GM23248 (cell line): ENCODE measurements at regions not wholly inside any gene's neighbourhood (a gene's known extent, or its start where the extent isn't known, plus 50 kb on each side); places are given as distances from the start of the nearest gene placed in this dataset.

ENCODE experiments used
- DNase-seq: peaks from one replicate; pipeline ENCODE4 v3.0.0-alpha.2; 2015
- H2AFZ ChIP-seq: fragments of 200-600 bp; sonication (generic); 2 replicates; pipeline ENCODE4 v1.6.1; 2016; ENCODE audit warnings: antibody characterized with exemption
- H3F3A ChIP-seq: fragments of 200-600 bp; sonication (generic); 2 replicates; pipeline ENCODE4 v1.6.1; 2016; ENCODE audit warnings: mild to moderate bottlenecking, antibody characterized with exemption, mixed run types; ENCODE audit not compliant: insufficient read depth
- H3K27ac ChIP-seq: fragments of 200-600 bp; sonication (generic); 2 replicates; pipeline ENCODE4 v1.5.1; 2016; ENCODE audit warnings: mild to moderate bottlenecking
- H3K27me3 ChIP-seq: fragments of 200-600 bp; sonication (generic); replicated peaks from 2 replicates; pipeline ENCODE4 v1.6.1; 2016; ENCODE audit warnings: mild to moderate bottlenecking; ENCODE audit not compliant: insufficient read depth
- H3K36me3 ChIP-seq: fragments of 200-600 bp; sonication (generic); 2 replicates; pipeline ENCODE4 v1.6.1; 2016; ENCODE audit warnings: low read depth, mild to moderate bottlenecking
- H3K4me1 ChIP-seq: fragments of 200-600 bp; sonication (generic); 2 replicates; pipeline ENCODE4 v1.6.1; 2016; ENCODE audit warnings: mild to moderate bottlenecking; ENCODE audit not compliant: insufficient read depth
- H3K4me2 ChIP-seq: fragments of 200-600 bp; sonication (generic); one replicate; pipeline ENCODE4 v1.6.1; 2016; ENCODE audit warnings: mild to moderate bottlenecking; ENCODE audit not compliant: unreplicated experiment
- H3K4me3 ChIP-seq: fragments of 200-600 bp; sonication (generic); 2 replicates; pipeline ENCODE4 v1.5.1; 2016; ENCODE audit warnings: mild to moderate bottlenecking
- H3K79me2 ChIP-seq: fragments of 200-600 bp; sonication (generic); 2 replicates; pipeline ENCODE4 v1.6.1; 2016; ENCODE audit warnings: mild to moderate bottlenecking; ENCODE audit not compliant: insufficient read depth
- H3K9ac ChIP-seq: fragments of 200-600 bp; sonication (generic); 2 replicates; pipeline ENCODE4 v1.6.1; 2016; ENCODE audit warnings: mild to moderate bottlenecking
- H3K9me2 ChIP-seq: fragments of 200-600 bp; sonication (generic); 2 replicates; pipeline ENCODE4 v1.6.1; 2016; ENCODE audit warnings: mixed run types, mild to moderate bottlenecking, moderate library complexity; ENCODE audit not compliant: insufficient read depth
- H3K9me3 ChIP-seq: fragments of 200-600 bp; sonication (generic); one replicate; pipeline ENCODE4 v1.6.1; 2017; ENCODE audit warnings: low read depth
- H4K20me1 ChIP-seq: fragments of 200-600 bp; sonication (generic); 2 replicates; pipeline ENCODE4 v1.6.0; 2016; ENCODE audit not compliant: insufficient read depth
- EZH2 ChIP-seq: fragments of 200-600 bp; sonication (generic); IDR thresholded peaks from 2 replicates; pipeline ENCODE4 v1.6.1; 2018; ENCODE audit warnings: antibody characterized with exemption, mild to moderate bottlenecking; ENCODE audit not compliant: insufficient read depth, poor library complexity, severe bottlenecking
- EZH2phosphoT487 ChIP-seq: fragments of 200-600 bp; sonication (generic); IDR thresholded peaks from 2 replicates; pipeline ENCODE4 v1.6.1; 2018; ENCODE audit warnings: antibody characterized with exemption, moderate library complexity, mild to moderate bottlenecking, low read depth; ENCODE audit not compliant: insufficient read depth
- WGBS, 2 experiments: methylation state at CpG; one replicate each; pipeline ENCODE4 v1.1.6; 2015 to 2017; ENCODE audit warnings: low lambda C conversion rate in 2 of 2, low coverage in 1 of 2; ENCODE audit errors: missing lambda C conversion rate in 2 of 2; 5-methylcytosine and 5-hydroxymethylcytosine counted together
- in situ Hi-C: fragments of 300-500 bp; cut with MboI; formaldehyde crosslinking; loops from 2 replicates; pipeline ENCODE4 v1.15.0; 2020

- TF ChIP-seq EZH2 (no peak), EZH2phosphoT487 (no peak)
- H3K9me3 ChIP-seq: no peaks in the 10 kb centered on the region
- H3K9ac ChIP-seq: no peak overlapping the region
- H2AFZ ChIP-seq: no peak overlapping the region
- no peak for DNase-seq
- H3K4me1 ChIP-seq: no peaks in the 10 kb centered on the region
- no peaks in the 10 kb centered on the region for H4K20me1 ChIP-seq
- H3K27ac ChIP-seq: no peak overlapping the region
- H3K4me2 ChIP-seq: no peak overlapping the region
- no peaks in the 10 kb centered on the region for H3K79me2 ChIP-seq
- in situ Hi-C loops: no loop called here
- H3K9me2 ChIP-seq: no peaks in the 10 kb centered on the region
- no peaks in the 10 kb centered on the region for H3K36me3 ChIP-seq
- peaks cover 90% of the 10 kb centered on the region for H3K27me3 ChIP-seq
- H3F3A ChIP-seq: no peaks in the 10 kb centered on the region
- WGBS, 2 experiments: 4 to 8% methylated on average over 4 of the region's 4 CpGs
- H3K4me3 ChIP-seq: no peak overlapping the region
Measured at GRCh38 chr16:86124321-86124720, 225.4 kb downstream of the IRF8 start.

GRCh38 chr16:86126891-86127290 is 227.9 kb downstream of the IRF8 start:
- H3K79me2 ChIP-seq: no peaks in the 10 kb centered on the region
- H3K27me3 ChIP-seq: peaks cover 92% of the 10 kb centered on the region

GRCh38 chr16:86127366-86127765 is 228.4 kb downstream of the IRF8 start:
- H3K4me3 ChIP-seq: no peak overlapping the region
- no peaks in the 10 kb centered on the region for H3K4me1 ChIP-seq
- H3K27ac ChIP-seq: no peak overlapping the region
- no peak for DNase-seq
- H3K79me2 ChIP-seq: no peaks in the 10 kb centered on the region
- WGBS, 2 experiments: 36 to 47% methylated on average over 13 of the region's 13 CpGs
- TF ChIP-seq EZH2phosphoT487 (no peak), EZH2 (no peak)
- H4K20me1 ChIP-seq: no peaks in the 10 kb centered on the region
- peaks cover 88% of the 10 kb centered on the region for H3K27me3 ChIP-seq
- H3K4me2 ChIP-seq: no peak overlapping the region
- H2AFZ ChIP-seq: no peak overlapping the region
- in situ Hi-C loops: no loop called here
- H3K9ac ChIP-seq: no peak overlapping the region
- no peaks in the 10 kb centered on the region for H3K9me2 ChIP-seq
- no peaks in the 10 kb centered on the region for H3K9me3 ChIP-seq
- no peaks in the 10 kb centered on the region for H3F3A ChIP-seq
- no peaks in the 10 kb centered on the region for H3K36me3 ChIP-seq

More at GRCh38 chr16:86126891-86127290, 227.9 kb downstream of the IRF8 start:
- Histone ChIP-seq H3F3A (no peaks in the 10 kb centered on the region), H3K27ac (no peak overlapping the region), H4K20me1 (no peaks in the 10 kb centered on the region), H3K4me1 (no peaks in the 10 kb centered on the region), H3K4me3 (no peak overlapping the region), H3K4me2 (no peak overlapping the region), H3K9me2 (no peaks in the 10 kb centered on the region), H3K9me3 (no peaks in the 10 kb centered on the region), H3K9ac (no peak overlapping the region), H3K36me3 (no peaks in the 10 kb centered on the region), H2AFZ (no peak overlapping the region)
- no peak for DNase-seq
- no peak for TF ChIP-seq EZH2
- WGBS, 2 experiments: 64% methylated on average over 12 of the region's 12 CpGs
- in situ Hi-C loops: no loop called here

GRCh38 chr16:86128246-86128645 is 229.3 kb downstream of the IRF8 start:
- Histone ChIP-seq H3K4me2 (no peak overlapping the region), H3K4me1 (no peaks in the 10 kb centered on the region), H3K36me3 (no peaks in the 10 kb centered on the region), H3K9me3 (no peaks in the 10 kb centered on the region), H3K27me3 (peaks cover 90% of the 10 kb centered on the region), H3K4me3 (no peak overlapping the region), H3F3A (no peaks in the 10 kb centered on the region), H3K79me2 (no peaks in the 10 kb centered on the region), H2AFZ (no peak overlapping the region), H4K20me1 (no peaks in the 10 kb centered on the region), H3K9ac (no peak overlapping the region), H3K27ac (no peak overlapping the region), H3K9me2 (no peaks in the 10 kb centered on the region)
- TF ChIP-seq EZH2phosphoT487 (no peak), EZH2 (no peak)
- WGBS, 2 experiments: 44 to 48% methylated on average over 9 of the region's 9 CpGs
- no peak for DNase-seq
- in situ Hi-C loops: no loop called here

GRCh38 chr16:86129541-86129940 is 230.6 kb downstream of the IRF8 start:
- WGBS, 2 experiments: 12 to 15% methylated on average over 3 of the region's 3 CpGs
- Histone ChIP-seq H3K9me2 (no peaks in the 10 kb centered on the region), H3F3A (no peaks in the 10 kb centered on the region), H3K27ac (no peak overlapping the region), H3K4me3 (no peak overlapping the region), H3K4me2 (no peak overlapping the region), H3K4me1 (no peaks in the 10 kb centered on the region), H3K36me3 (no peaks in the 10 kb centered on the region), H3K9ac (no peak overlapping the region), H3K79me2 (no peaks in the 10 kb centered on the region), H4K20me1 (no peaks in the 10 kb centered on the region), H3K27me3 (peaks cover 82% of the 10 kb centered on the region), H3K9me3 (no peaks in the 10 kb centered on the region), H2AFZ (no peak overlapping the region)
- in situ Hi-C loops: no loop called here
- DNase-seq: no peak
- TF ChIP-seq EZH2 (no peak), EZH2phosphoT487 (no peak)
